ENCODE measurements at regions not wholly inside any gene's neighbourhood (a gene's known extent, or its start where the extent isn't known, plus 50 kb on each side); places are given as distances from the start of the nearest gene placed in this dataset.

DNA sequence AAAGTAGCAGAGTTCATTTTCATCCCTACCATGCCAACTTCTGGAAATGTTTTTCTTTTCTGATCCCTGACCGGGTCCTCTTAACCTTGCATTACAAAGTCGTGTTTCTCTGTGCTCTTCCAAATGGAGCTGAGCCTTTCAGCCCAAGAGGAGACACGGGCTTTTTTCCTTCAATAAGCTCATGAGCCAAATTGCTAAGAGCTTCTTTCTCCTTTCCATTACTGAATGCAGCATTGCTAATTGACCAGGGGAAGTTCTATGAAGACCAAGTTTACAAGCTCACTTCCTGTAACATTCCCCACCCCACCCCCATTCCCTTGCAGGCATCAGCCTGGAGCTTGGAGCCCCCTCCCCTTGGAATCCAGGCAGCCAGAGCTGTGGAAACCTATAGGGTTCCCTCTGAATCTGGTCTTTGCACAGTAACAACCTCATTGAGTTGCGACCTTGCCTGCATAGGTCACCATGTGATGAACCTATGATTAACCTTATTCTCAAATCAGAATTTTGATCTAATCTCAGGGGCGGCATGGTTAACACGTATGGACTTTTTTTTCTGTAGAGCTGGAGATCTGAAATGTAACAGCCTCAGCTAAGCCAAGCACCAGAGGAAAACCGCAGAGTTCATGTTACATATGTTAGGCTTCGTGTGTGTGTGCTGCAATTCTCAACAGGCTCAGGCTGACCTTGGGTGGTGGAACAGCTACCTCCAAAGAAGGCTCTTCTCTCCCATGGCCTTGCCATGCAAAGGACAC lies 395.7 kb upstream of the ZNF462 start:
- TF ChIP-seq CREB1 (IDR thresholded peaks at IDR 0.05; ENCODE audit: low read depth) (no peak), FOXM1 (IDR thresholded peaks at IDR 0.05; ENCODE audit: borderline replicate concordance, low read depth) (no peak), EGR1 (IDR thresholded peaks at IDR 0.05) (no peak), EP300 (IDR thresholded peaks at IDR 0.05; ENCODE audit: borderline replicate concordance) (no peak), CEBPB (IDR thresholded peaks at IDR 0.05) (no peak), TEAD4 (IDR thresholded peaks at IDR 0.05) (no peak), NFIC (IDR thresholded peaks at IDR 0.05) (no peak), ZBTB7A (IDR thresholded peaks at IDR 0.05; ENCODE audit: low read depth) (no peak), RAD21 (IDR thresholded peaks at IDR 0.05; ENCODE audit: low read depth) (no peak), TAF1 (IDR thresholded peaks at IDR 0.05; ENCODE audit: low read depth) (no peak), TCF12 (IDR thresholded peaks at IDR 0.05; ENCODE audit: low read depth) (no peak), YY1 (IDR thresholded peaks at IDR 0.05; ENCODE audit: low read depth) (no peak)
- TF ChIP-seq, protein P1, sequence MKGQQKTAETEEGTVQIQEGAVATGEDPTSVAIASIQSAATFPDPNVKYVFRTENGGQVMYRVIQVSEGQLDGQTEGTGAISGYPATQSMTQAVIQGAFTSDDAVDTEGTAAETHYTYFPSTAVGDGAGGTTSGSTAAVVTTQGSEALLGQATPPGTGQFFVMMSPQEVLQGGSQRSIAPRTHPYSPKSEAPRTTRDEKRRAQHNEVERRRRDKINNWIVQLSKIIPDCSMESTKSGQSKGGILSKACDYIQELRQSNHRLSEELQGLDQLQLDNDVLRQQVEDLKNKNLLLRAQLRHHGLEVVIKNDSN (IDR thresholded peaks at IDR 0.05) = no peak
- TF ChIP-seq, protein P2, sequence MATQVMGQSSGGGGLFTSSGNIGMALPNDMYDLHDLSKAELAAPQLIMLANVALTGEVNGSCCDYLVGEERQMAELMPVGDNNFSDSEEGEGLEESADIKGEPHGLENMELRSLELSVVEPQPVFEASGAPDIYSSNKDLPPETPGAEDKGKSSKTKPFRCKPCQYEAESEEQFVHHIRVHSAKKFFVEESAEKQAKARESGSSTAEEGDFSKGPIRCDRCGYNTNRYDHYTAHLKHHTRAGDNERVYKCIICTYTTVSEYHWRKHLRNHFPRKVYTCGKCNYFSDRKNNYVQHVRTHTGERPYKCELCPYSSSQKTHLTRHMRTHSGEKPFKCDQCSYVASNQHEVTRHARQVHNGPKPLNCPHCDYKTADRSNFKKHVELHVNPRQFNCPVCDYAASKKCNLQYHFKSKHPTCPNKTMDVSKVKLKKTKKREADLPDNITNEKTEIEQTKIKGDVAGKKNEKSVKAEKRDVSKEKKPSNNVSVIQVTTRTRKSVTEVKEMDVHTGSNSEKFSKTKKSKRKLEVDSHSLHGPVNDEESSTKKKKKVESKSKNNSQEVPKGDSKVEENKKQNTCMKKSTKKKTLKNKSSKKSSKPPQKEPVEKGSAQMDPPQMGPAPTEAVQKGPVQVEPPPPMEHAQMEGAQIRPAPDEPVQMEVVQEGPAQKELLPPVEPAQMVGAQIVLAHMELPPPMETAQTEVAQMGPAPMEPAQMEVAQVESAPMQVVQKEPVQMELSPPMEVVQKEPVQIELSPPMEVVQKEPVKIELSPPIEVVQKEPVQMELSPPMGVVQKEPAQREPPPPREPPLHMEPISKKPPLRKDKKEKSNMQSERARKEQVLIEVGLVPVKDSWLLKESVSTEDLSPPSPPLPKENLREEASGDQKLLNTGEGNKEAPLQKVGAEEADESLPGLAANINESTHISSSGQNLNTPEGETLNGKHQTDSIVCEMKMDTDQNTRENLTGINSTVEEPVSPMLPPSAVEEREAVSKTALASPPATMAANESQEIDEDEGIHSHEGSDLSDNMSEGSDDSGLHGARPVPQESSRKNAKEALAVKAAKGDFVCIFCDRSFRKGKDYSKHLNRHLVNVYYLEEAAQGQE (IDR thresholded peaks at IDR 0.05; ENCODE audit: low read depth) = no peak
- TF ChIP-seq, protein P3, sequence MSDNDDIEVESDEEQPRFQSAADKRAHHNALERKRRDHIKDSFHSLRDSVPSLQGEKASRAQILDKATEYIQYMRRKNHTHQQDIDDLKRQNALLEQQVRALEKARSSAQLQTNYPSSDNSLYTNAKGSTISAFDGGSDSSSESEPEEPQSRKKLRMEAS (IDR thresholded peaks at IDR 0.05) = no peak

DNA sequence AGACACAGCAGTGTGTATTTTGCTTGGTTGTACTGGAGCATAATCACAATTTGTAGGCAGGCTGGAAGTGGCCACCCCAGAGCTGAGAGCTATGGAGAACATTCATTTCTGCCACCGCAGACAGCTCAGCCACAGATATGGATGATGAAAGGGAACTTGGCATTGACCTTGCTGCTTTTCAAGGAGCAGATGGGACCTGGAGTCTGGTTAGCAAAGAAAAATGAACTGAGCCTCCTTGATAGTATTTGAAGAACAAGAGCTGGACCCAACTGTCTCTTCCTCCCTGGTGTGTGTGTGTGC lies 395.2 kb upstream of the ZNF462 start:
- TF ChIP-seq EP300 (IDR thresholded peaks at IDR 0.05; ENCODE audit: borderline replicate concordance) (no peak), YY1 (IDR thresholded peaks at IDR 0.05; ENCODE audit: low read depth) (no peak), NFIC (IDR thresholded peaks at IDR 0.05) (no peak), FOXM1 (IDR thresholded peaks at IDR 0.05; ENCODE audit: borderline replicate concordance, low read depth) (no peak), CEBPB (IDR thresholded peaks at IDR 0.05) (no peak), TEAD4 (IDR thresholded peaks at IDR 0.05) (no peak), ZBTB7A (IDR thresholded peaks at IDR 0.05; ENCODE audit: low read depth) (no peak), EGR1 (IDR thresholded peaks at IDR 0.05) (no peak), TAF1 (IDR thresholded peaks at IDR 0.05; ENCODE audit: low read depth) (no peak), CREB1 (IDR thresholded peaks at IDR 0.05; ENCODE audit: low read depth) (no peak), TCF12 (IDR thresholded peaks at IDR 0.05; ENCODE audit: low read depth) (no peak), RAD21 (IDR thresholded peaks at IDR 0.05; ENCODE audit: low read depth) (no peak)
- TF ChIP-seq, protein P3 (IDR thresholded peaks at IDR 0.05) = no peak
- TF ChIP-seq, protein P2 (IDR thresholded peaks at IDR 0.05; ENCODE audit: low read depth) = no peak
- TF ChIP-seq, protein P1 (IDR thresholded peaks at IDR 0.05) = no peak

DNA sequence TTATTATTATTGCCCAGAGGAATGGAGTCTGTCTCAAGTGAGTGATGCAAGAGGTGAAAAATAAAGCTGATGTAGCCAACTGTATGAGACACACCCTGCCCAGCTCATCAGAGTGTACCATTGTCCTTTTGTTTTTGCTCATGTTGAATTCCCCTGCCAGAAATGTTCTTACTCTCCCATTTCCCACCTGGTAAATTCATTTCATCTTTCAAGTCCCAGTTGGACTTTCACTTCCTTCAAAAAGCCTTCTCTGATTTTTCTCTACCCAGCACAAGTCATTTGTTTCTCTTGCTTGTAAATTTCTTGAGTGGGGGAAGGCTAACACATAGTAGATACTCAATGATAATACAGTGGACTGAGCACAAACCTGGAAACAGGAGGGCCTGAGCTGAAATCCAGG lies 394.5 kb upstream of the ZNF462 start:
- no peak for TF ChIP-seq TAF1 (IDR thresholded peaks at IDR 0.05; ENCODE audit: low read depth)
- TF ChIP-seq EP300 (IDR thresholded peaks at IDR 0.05; ENCODE audit: borderline replicate concordance) = no peak
- no peak for TF ChIP-seq TCF12 (IDR thresholded peaks at IDR 0.05; ENCODE audit: low read depth)
- no peak for TF ChIP-seq NFIC (IDR thresholded peaks at IDR 0.05)
- TF ChIP-seq, protein P2 (IDR thresholded peaks at IDR 0.05; ENCODE audit: low read depth) = no peak
- no peak for TF ChIP-seq TEAD4 (IDR thresholded peaks at IDR 0.05)
- TF ChIP-seq, protein P3 (IDR thresholded peaks at IDR 0.05) = no peak
- TF ChIP-seq YY1 (IDR thresholded peaks at IDR 0.05; ENCODE audit: low read depth) = no peak
- no peak for TF ChIP-seq FOXM1 (IDR thresholded peaks at IDR 0.05; ENCODE audit: borderline replicate concordance, low read depth)
- TF ChIP-seq ZBTB7A (IDR thresholded peaks at IDR 0.05; ENCODE audit: low read depth) = no peak
- TF ChIP-seq CEBPB (IDR thresholded peaks at IDR 0.05) = no peak

DNA sequence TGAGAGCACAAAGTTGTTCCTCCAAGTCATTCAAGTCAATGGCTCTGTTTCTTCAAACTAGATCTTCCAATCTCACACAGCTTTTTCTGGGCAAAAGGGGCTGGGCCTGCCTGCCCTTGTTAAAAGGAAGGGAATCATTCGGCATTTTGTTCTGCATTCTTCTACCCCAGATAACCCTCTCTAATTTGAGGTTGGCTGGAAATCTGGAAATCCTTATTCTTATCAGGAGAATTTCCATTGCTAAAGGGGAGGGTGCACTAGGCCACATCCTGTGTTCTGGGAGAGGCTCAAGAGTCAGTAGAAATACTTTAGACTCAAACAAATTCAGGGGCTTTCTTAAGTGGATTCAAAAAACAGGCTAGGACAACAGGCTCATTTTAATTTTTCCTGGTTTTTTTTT lies 384.7 kb upstream of the ZNF462 start:
- TF ChIP-seq TAF1 (IDR thresholded peaks at IDR 0.05; ENCODE audit: low read depth) (no peak), ZBTB7A (IDR thresholded peaks at IDR 0.05; ENCODE audit: low read depth) (no peak), RAD21 (IDR thresholded peaks at IDR 0.05; ENCODE audit: low read depth) (no peak), CEBPB (IDR thresholded peaks at IDR 0.05) (no peak), NFIC (IDR thresholded peaks at IDR 0.05) (no peak), EP300 (IDR thresholded peaks at IDR 0.05; ENCODE audit: borderline replicate concordance) (no peak), YY1 (IDR thresholded peaks at IDR 0.05; ENCODE audit: low read depth) (no peak), CREB1 (IDR thresholded peaks at IDR 0.05; ENCODE audit: low read depth) (no peak), TEAD4 (IDR thresholded peaks at IDR 0.05) (no peak), TCF12 (IDR thresholded peaks at IDR 0.05; ENCODE audit: low read depth) (no peak), EGR1 (IDR thresholded peaks at IDR 0.05) (no peak), FOXM1 (IDR thresholded peaks at IDR 0.05; ENCODE audit: borderline replicate concordance, low read depth) (no peak)
- TF ChIP-seq, protein P1 (IDR thresholded peaks at IDR 0.05) = no peak
- TF ChIP-seq, protein P2 (IDR thresholded peaks at IDR 0.05; ENCODE audit: low read depth) = no peak
- TF ChIP-seq, protein P3 (IDR thresholded peaks at IDR 0.05) = no peak
